Keratinocyte (primary cell): ENCODE measurements at regions not wholly inside any gene's neighbourhood (a gene's known extent, or its start where the extent isn't known, plus 50 kb on each side); places are given as distances from the start of the nearest gene placed in this dataset.

ENCODE experiments used
- DNase-seq: peaks from one replicate; pipeline ENCODE4 v3.0.0-alpha.2; 2011; ENCODE audit warnings: low read depth, missing footprints, low spot score
- FAIRE-seq: peaks from 2 replicates; lab custom pipeline; 2011; peaks lifted over from hg19 to GRCh38; lab: Jason Lieb, UNC
- H2AFZ ChIP-seq: 2 replicates; pipeline ENCODE4 v1.6.0; 2012; ENCODE audit warnings: low read length, control low read depth, inconsistent platforms; ENCODE audit not compliant: control insufficient read depth
- H3K27ac ChIP-seq: 2 replicates; pipeline ENCODE4 v1.5.1; 2011; ENCODE audit warnings: low read length; ENCODE audit not compliant: control insufficient read depth, insufficient read depth
- H3K27me3 ChIP-seq: 3 replicates; pipeline ENCODE4 v1.6.0; 2011; ENCODE audit warnings: low read length; ENCODE audit not compliant: control insufficient read depth, insufficient read depth; ENCODE audit errors: extremely low read depth
- H3K36me3 ChIP-seq, 2 experiments: 2 replicates in 1 of 2; 3 replicates in 1 of 2; pipeline ENCODE4 v1.5.1; 2011; ENCODE audit warnings: low read length in 2 of 2, mild to moderate bottlenecking in 1 of 2; ENCODE audit not compliant: control insufficient read depth in 2 of 2, insufficient read depth in 2 of 2; ENCODE audit errors: extremely low read depth in 1 of 2
- H3K4me1 ChIP-seq: 3 replicates; pipeline ENCODE4 v1.5.1; 2011; ENCODE audit warnings: low read length; ENCODE audit not compliant: control insufficient read depth, insufficient read depth; ENCODE audit errors: extremely low read depth
- H3K4me2 ChIP-seq: 3 replicates; pipeline ENCODE4 v1.6.0; 2011; ENCODE audit warnings: low read depth, low read length; ENCODE audit not compliant: control insufficient read depth, insufficient read depth; ENCODE audit errors: extremely low read depth
- H3K4me3 ChIP-seq, 3 experiments: fragments of 200-600 bp in 1 of 3; sonication (generic) in 1 of 3; 2 replicates in 2 of 3; 3 replicates in 1 of 3; pipeline ENCODE4 v1.5.1; 2011 to 2016; ENCODE audit warnings: low read length in 3 of 3, mild to moderate bottlenecking in 3 of 3, control low read depth in 2 of 3, inconsistent platforms in 1 of 3, low read depth in 1 of 3, mixed read lengths in 1 of 3, mixed run types in 1 of 3, moderate library complexity in 1 of 3; ENCODE audit not compliant: control insufficient read depth in 2 of 3, insufficient read depth in 2 of 3; ENCODE audit errors: extremely low read depth in 1 of 3
- H3K79me2 ChIP-seq: 2 replicates; pipeline ENCODE4 v1.6.0; 2012; ENCODE audit warnings: low read length; ENCODE audit not compliant: control insufficient read depth, insufficient read depth
- H3K9ac ChIP-seq: 3 replicates; pipeline ENCODE4 v1.6.0; 2011; ENCODE audit warnings: low read length; ENCODE audit not compliant: control insufficient read depth, insufficient read depth; ENCODE audit errors: extremely low read depth
- H3K9me1 ChIP-seq: 3 replicates; pipeline ENCODE4 v1.6.0; 2011; ENCODE audit warnings: low read length; ENCODE audit not compliant: control insufficient read depth, insufficient read depth; ENCODE audit errors: extremely low read depth
- H3K9me3 ChIP-seq: 2 replicates; pipeline ENCODE4 v1.5.1; 2012; ENCODE audit warnings: low read depth, low read length; ENCODE audit not compliant: control insufficient read depth
- H4K20me1 ChIP-seq: 3 replicates; pipeline ENCODE4 v1.6.0; 2011; ENCODE audit warnings: low read length; ENCODE audit not compliant: control insufficient read depth, insufficient read depth; ENCODE audit errors: extremely low read depth
- EZH2 ChIP-seq: IDR thresholded peaks from one replicate; pipeline ENCODE4 v1.6.1; 2012; ENCODE audit warnings: inconsistent platforms, mild to moderate bottlenecking, low read length, moderate library complexity
- dilution Hi-C: fragments of 300-500 bp; cut with MboI; formaldehyde crosslinking; loops from one replicate; pipeline ENCODE4 v1.7.0; 2020; ENCODE audit warnings: low sequenced_read_pairs; ENCODE audit not compliant: extremely low pct_ligation_motif_present
- TF ChIP-seq, protein P1 (sequence below), 3 experiments: IDR thresholded peaks in 1 of 3; conservative IDR thresholded peaks in 1 of 3; optimal IDR thresholded peaks in 1 of 3; 2 replicates in 2 of 3; 3 replicates in 1 of 3; pipeline versions ENCODE3 to v1.5.1; 2011; ENCODE audit warnings: low read length in 3 of 3, mild to moderate bottlenecking in 3 of 3, moderate library complexity in 2 of 3, control low read depth in 1 of 3, inconsistent platforms in 1 of 3; ENCODE audit not compliant: insufficient read depth in 2 of 3; ENCODE audit errors: extremely low read depth in 1 of 3

DNA sequence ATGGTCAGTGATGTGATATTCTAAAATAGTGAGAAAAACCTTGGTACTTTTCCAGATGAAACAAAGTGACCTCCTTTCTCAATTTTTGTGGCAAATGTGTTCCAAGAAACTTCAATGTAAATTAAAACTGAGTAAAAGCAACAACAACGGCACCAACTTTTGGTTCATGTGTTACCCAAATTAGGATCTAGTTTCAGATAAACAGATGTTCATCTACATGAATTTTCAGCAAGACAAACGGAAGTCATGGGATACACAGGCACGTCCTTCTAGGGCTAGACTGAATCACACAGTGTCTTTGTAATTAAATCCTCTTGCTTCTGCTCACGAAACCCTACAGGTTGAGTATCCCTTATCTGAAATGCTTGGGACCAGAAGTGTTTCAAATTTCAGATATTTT, 915.2 kb downstream of the TFAP2A start:
- H3K4me2 ChIP-seq, result no peak overlapping the region
- no peaks in the 10 kb centered on the region for H3K79me2 ChIP-seq
- no peak overlapping the region for H3K9ac ChIP-seq
- H3K9me1 ChIP-seq, result no peaks in the 10 kb centered on the region
- TF ChIP-seq, protein P1, sequence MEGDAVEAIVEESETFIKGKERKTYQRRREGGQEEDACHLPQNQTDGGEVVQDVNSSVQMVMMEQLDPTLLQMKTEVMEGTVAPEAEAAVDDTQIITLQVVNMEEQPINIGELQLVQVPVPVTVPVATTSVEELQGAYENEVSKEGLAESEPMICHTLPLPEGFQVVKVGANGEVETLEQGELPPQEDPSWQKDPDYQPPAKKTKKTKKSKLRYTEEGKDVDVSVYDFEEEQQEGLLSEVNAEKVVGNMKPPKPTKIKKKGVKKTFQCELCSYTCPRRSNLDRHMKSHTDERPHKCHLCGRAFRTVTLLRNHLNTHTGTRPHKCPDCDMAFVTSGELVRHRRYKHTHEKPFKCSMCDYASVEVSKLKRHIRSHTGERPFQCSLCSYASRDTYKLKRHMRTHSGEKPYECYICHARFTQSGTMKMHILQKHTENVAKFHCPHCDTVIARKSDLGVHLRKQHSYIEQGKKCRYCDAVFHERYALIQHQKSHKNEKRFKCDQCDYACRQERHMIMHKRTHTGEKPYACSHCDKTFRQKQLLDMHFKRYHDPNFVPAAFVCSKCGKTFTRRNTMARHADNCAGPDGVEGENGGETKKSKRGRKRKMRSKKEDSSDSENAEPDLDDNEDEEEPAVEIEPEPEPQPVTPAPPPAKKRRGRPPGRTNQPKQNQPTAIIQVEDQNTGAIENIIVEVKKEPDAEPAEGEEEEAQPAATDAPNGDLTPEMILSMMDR (optimal IDR thresholded peaks at IDR 0.05 in 1 of 3, IDR thresholded peaks at IDR 0.05 in 1 of 3, conservative IDR thresholded peaks at IDR 0.05 in 1 of 3; ENCODE audit: extremely low read depth in 1 of 3, insufficient read depth in 2 of 3, low read length in 3 of 3), result no peak
- TF ChIP-seq EZH2, result no peak
- H3K4me1 ChIP-seq, result peaks cover 23% of the 10 kb centered on the region
- dilution Hi-C loops, result no loop called here
- no peaks in the 10 kb centered on the region for H3K36me3 ChIP-seq
- DNase-seq (no peak), FAIRE-seq (no peak)
- no peak overlapping the region for H3K27ac ChIP-seq
- no peaks in the 10 kb centered on the region for H3K9me3 ChIP-seq
- H3K4me3 ChIP-seq, result no peak overlapping the region
- H4K20me1 ChIP-seq, result no peaks in the 10 kb centered on the region
- H2AFZ ChIP-seq, result no peak overlapping the region
- H3K27me3 ChIP-seq, result no peaks in the 10 kb centered on the region

DNA sequence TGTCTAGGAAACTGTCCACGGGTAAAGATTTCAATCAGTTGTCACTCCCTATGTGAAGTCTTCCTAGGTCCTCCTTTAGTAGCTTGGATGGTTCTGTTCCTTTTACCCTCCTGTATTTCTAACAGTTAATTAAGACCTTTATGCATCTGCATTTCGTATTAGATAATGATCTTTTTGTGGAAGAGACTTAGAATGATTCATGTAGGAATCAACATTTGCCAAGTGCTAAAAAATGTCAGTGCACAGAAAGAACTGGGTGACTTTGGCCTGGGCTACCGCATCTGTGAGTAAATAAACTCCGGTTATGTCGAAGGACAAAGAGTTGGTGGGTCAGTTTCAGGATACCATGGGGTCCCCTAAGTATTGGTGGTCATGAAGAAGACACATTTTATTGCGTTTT, 918.0 kb downstream of the TFAP2A start:
- dilution Hi-C loops, result no loop called here
- H3K4me1 ChIP-seq, result no peaks in the 10 kb centered on the region
- peak overlapping the region; percentile 57 for H2AFZ ChIP-seq
- H4K20me1 ChIP-seq, result no peaks in the 10 kb centered on the region
- FAIRE-seq (peak; percentile 41), DNase-seq (no peak)
- TF ChIP-seq, protein P1 (optimal IDR thresholded peaks at IDR 0.05 in 1 of 3, IDR thresholded peaks at IDR 0.05 in 1 of 3, conservative IDR thresholded peaks at IDR 0.05 in 1 of 3; ENCODE audit: extremely low read depth in 1 of 3, insufficient read depth in 2 of 3, low read length in 3 of 3), result no peak
- TF ChIP-seq EZH2, result no peak
- H3K4me2 ChIP-seq, result no peak overlapping the region
- no peak overlapping the region for H3K4me3 ChIP-seq
- no peaks in the 10 kb centered on the region for H3K36me3 ChIP-seq
- no peaks in the 10 kb centered on the region for H3K9me1 ChIP-seq
- no peaks in the 10 kb centered on the region for H3K79me2 ChIP-seq
- H3K27ac ChIP-seq, result no peak overlapping the region
- H3K9ac ChIP-seq, result no peak overlapping the region
- H3K9me3 ChIP-seq, result no peaks in the 10 kb centered on the region
- no peaks in the 10 kb centered on the region for H3K27me3 ChIP-seq
